A549 (cell line): ENCODE measurements at regions not wholly inside any gene's neighbourhood (a gene's known extent, or its start where the extent isn't known, plus 50 kb on each side); places are given as distances from the start of the nearest gene placed in this dataset.

Experiments
- BHLHE40 ChIP-seq: IDR thresholded peaks from 2 replicates; pipeline ENCODE4 v1.6.1; 2012; ENCODE audit warnings: low read depth, low read length, inconsistent platforms
- ELK1 ChIP-seq: fragments of 150-350 bp; IDR thresholded peaks from 2 replicates; pipeline ENCODE4 v1.6.1; 2014; ENCODE audit warnings: low read depth, mild to moderate bottlenecking, low read length
- KDM5A ChIP-seq: fragments of 200-600 bp; sonication (generic); IDR thresholded peaks from 2 replicates; pipeline ENCODE4 v1.6.1; 2016; ENCODE audit warnings: antibody characterized with exemption, mild to moderate bottlenecking
- PBX3 ChIP-seq: IDR thresholded peaks from 2 replicates; pipeline ENCODE4 v1.6.1; 2012
- TF ChIP-seq, protein P1 (sequence below): fragments of >200 bp; sonication (Bioruptor Twin); formaldehyde crosslinking; IDR thresholded peaks from 3 replicates; pipeline ENCODE4 v1.5.1; 2016

DNA sequence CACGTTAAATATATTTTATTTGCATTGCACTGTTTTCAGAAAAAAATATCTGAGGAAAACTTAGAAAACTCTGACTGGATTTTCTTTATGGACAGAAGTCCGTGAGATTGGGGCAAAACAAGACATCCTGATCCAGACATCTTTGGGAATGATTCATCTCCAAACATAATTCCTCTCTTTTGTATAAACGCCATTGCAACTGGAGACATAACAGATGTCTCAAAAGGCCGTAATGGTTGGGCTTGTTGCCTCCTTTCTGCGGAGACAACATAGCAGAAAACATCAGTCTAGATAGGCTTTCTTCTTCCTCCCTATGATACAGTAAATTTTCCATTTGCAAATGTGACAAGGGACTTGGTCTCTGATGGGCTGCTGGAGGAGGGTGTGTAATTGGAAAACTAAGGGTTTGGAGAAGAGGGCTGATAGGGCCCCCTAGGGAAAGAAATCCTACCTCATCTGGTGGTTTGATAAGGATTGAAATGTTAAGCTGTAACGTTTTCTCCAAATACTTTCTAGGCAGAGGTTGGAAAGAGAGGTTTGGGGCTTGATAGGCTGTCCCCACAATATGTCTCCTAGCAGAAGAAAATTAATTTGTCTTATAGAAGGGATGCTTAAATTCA is 631.5 kb upstream of the ST8SIA4 start:
- TF ChIP-seq, protein P1, sequence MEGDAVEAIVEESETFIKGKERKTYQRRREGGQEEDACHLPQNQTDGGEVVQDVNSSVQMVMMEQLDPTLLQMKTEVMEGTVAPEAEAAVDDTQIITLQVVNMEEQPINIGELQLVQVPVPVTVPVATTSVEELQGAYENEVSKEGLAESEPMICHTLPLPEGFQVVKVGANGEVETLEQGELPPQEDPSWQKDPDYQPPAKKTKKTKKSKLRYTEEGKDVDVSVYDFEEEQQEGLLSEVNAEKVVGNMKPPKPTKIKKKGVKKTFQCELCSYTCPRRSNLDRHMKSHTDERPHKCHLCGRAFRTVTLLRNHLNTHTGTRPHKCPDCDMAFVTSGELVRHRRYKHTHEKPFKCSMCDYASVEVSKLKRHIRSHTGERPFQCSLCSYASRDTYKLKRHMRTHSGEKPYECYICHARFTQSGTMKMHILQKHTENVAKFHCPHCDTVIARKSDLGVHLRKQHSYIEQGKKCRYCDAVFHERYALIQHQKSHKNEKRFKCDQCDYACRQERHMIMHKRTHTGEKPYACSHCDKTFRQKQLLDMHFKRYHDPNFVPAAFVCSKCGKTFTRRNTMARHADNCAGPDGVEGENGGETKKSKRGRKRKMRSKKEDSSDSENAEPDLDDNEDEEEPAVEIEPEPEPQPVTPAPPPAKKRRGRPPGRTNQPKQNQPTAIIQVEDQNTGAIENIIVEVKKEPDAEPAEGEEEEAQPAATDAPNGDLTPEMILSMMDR: no peak
- no peak for TF ChIP-seq BHLHE40
- no peak for TF ChIP-seq KDM5A
- no peak for TF ChIP-seq ELK1
- TF ChIP-seq PBX3: no peak
